ENCODE measurements at regions not wholly inside any gene's neighbourhood (a gene's known extent, or its start where the extent isn't known, plus 50 kb on each side); places are given as distances from the start of the nearest gene placed in this dataset.
"Not testable (repeated sequence)": the region's sequence is repeated elsewhere in the genome, so short reads cannot be mapped to it uniquely, and the experiment has no call there.

DNA sequence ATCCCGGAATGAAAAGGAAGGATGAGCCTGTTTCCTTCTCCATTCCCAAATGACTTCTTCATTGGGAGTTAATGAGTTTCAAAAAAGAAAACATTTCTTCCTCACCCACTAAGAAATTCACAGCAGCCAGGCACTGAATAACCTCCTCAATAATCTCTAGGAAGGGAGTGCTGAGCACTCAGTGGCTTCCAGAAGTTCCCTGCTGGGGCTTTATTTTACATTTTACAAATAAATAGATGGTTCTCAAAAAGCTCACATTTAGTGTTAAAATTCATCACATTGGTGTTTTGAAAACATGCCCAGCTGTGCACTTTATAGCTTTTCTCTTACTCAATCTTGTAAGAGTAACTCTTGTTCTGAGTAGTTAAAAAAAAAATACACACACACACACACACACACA, 148.9 kb upstream of the PFKP start:
- no peak for DNase-seq

DNA sequence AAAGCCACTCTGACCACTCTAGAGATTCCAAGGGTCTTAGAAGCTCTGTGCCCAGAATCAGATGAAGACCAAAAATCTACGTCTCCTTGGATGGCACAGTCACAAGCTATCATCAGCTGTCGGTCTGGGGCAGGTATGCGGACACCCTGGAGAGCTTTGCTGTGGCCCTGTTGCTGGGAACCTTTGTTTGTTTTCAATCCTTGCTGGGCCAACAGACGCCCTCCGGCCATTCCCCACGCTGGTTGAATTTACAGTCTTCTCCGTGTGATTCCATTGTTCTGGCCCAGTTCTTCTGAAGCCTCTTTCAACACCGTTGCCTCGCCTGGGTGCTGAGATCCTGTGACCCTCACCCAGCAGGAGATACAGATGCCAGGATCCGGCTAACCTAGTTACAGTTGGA, 149.4 kb upstream of the PFKP start:
- DNase-seq: no peak

DNA sequence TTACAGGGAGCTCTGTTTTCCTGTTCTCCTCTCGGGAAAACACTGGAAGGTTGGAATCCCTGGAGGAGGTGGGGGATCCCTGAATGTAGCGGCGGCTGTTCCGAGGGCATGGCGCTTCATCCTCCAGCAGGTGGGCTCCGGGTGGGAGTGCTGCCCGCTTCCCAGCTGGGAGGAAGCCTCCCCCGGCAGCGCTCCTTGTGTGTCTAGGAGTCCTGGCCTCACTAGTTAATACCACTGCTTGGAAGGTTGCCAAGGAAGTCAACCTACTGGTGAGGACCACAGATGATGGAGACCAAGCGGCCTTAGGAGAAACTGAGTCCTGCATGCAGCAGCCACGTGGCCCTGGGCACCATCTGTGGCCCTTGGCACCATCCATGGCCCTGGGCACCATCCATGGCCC, 151.9 kb upstream of the PFKP start:
- DNase-seq: no peak

DNA sequence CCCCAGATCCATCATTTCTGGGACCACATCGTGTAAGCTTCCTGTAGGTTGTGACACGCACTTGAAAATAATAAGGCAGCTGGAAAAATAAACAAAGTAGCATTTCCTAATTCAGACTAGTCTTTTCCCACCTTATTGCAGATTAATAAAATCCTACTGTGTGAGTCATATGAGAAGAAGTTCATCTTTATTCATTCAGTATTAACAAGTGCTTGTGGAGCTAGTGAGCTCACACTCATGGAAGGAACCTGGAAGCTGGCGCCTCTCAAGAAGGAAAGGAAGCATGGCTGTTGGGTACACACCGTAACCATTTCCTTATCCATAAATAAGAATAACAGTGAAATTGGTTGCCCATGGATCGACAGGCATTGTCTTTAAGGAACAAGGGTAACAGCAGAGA, 152.6 kb upstream of the PFKP start:
- no peak for DNase-seq

DNA sequence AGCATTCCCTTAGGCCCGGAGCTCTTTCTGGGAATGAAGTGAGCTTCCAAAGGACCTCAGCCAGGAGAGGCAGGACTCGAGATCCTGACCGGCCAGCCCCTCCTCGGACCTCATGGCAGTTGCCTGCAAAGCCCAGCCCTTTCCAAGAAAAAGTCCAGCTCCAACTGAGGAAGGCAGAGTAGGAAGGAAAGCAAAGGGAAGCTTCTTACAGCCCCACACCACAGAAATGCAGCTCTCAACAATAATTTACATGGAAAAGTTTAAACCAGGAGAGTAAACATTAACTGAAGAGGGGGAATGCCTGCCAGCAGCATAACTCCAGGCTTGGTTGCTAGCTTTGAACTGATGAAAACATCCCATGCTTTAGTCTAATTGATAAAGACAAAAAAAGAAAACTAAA, 153.9 kb upstream of the PFKP start:
- DNase-seq: no peak

DNA sequence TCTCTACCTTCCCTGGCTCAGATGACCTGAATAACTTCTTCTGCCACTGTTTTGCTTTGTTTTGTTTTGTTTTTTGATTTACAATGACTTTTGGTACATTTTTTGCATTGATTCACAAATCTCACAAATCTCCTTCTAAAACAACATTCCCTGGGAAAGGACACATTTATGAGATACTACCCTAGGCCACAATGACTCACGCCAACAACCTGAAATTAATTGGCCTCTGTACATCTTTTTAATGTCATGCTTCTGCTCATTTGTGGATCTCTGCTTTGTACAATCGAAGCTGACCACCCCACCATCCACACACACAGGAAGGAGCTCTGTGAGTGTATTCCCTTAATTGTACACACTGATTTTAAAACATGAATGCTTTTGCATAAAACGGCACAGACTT, 156.7 kb upstream of the PFKP start:
- DNase-seq: no peak

DNA sequence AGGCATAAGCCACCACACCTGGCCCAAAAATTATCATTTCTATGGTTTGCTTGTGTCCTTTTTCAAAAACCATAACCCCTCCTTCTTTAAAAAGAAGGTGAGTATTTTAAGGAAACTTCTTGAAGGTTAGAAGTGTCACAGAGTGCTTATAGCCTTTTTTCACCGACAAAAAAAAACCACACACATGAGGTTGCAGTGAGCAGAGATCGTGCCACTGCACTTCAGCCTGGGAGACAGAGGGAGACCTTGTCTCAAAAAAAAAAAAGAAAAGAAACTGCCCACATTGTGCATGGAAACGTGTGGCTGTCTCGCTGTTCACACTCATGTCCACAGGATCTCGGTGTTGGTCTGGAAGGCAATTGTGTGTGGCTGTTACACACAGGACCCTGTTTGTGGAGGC, 157.4 kb upstream of the PFKP start:
- no peak for DNase-seq

DNA sequence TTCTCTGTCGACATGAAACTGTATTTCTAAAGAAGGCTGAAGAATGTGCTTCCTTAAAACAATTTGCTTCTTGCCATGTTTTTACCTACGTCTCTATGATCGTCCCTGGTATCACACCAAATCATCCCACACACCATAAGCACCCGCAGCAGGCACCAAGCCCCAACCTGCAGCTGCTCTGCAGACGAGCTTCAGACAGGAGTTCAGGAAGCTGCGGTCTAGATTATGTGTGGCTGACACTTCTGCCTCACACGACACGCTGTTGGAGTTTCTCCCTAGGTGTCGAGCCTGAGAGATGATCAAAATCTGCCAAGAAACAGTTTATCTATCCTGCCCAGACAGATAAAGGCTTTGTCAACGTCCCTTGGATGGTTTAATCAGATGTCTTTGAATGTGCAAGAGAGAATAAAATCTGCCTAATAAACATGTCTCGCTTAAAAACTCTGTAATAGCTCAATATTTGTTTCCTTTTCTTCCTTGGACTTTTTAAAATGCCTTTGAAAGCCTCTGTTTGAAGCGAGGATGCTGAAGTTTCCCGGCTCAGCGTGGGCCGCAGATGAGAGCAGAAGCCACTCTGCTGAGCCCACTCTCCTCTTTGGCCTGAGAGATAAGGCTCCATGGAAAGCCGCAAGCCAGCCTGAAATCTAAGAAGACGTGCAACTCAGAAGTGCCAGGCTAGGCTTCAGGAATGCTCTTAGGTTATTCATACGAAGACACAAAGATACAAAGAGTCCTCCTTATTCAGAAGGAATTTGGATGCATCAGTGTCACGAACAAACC, 158.3 kb upstream of the PFKP start:
- DNase-seq: no peak

DNA sequence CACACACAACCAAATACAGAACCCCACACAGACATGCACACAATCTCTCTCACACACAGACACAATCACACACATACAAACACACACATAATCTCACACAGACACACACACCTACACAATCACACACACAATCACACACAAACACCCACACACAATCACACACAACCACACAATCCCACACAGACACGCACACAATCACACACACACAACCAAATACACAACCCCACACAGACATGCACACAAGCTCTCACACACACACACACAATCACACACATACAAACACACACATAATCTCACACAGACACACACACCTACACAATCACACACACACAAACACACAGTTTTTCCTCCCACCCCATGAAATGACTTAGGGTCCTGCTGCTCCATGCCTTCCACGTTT, 160.4 kb upstream of the PFKP start:
- DNase-seq: no peak

DNA sequence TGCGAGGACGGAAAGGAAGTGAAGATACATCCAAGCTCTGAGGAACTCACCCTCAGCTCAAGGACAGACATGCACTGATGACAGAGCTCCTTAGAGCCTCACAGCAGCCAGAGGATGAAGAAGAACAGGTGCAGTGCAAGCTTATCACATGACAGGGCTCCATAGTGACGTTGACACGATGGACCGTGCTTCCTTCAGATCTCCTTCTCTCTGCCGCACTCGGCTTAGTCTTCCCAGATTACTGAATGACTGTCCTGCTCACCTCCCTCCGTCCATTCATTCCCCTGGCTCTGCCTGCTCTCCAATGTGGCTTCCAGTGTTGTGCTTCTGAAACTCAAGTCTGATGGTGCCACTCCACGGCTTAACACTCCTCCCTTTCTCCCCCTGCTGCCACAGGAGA, 161.5 kb upstream of the PFKP start:
- no peak for DNase-seq

DNA sequence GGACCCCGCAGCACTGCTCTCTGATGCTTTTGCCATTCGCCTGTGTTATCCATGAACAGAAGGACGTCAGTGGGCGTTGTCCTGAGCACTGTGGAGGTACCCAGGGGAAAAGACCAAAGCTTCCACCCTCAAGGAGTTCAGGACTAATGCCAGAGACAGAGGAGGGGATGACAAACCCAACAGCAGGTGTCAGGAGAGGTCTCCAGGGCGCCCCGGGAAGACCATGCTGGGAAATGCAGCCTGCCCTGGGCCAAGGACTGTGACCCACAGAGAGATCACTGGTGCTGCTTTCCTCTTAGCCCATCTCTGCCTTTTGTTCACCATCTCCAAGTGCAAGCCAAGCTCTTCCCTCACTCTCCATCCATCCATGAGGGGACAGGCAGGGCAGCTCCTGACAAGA, 166.8 kb upstream of the PFKP start:
- no peak for DNase-seq

DNA sequence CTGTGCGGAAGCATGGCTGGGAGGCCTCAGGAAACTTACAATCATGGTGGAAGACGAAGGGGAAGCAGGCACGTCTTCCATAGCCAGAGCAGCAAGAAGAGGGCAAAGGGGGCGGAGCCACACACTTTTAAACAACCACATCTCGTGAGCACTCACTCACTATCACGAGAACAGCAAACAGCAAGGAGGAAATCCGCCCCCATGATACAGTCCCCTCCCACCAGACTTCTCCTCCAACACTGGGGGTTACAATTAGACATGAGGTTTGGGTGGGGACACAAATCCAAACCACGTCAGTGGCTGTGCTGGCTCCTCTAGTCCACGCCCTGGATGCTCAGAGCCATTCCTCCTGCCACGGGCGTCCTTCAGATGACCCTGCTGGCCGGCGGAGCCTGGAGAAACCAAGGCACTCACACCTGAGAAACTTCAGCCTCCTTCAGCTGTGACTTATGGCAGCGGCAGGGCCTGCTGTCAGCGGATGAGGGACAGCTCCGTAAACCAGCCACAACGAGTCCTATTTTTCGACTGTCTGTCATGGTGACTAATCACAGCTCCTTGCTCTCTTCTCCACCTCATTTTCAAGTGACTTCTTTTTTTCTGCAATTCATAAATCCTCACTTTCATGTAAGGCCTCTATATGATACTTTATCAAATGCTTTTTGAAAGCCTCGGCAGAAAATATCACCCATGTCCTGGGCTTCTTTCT, 167.9 kb upstream of the PFKP start:
- DNase-seq: no peak

DNA sequence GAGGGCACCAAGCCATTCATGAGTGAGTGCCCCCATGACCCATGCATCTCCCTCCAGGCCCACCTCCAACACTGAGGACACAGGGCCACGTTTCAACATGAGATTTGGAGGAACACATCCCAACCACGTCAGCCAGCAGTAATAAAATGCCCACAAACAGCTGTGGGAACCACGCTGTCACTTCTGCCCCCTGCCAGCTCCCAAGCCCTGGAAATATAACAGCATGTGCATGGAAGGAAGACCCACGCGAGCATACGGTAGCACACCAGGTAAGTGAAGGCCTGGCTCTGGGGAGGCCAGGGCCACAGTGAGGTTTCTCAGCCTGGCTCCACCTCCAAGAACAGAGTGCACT, 168.9 kb upstream of the PFKP start:
- DNase-seq: no peak

DNA sequence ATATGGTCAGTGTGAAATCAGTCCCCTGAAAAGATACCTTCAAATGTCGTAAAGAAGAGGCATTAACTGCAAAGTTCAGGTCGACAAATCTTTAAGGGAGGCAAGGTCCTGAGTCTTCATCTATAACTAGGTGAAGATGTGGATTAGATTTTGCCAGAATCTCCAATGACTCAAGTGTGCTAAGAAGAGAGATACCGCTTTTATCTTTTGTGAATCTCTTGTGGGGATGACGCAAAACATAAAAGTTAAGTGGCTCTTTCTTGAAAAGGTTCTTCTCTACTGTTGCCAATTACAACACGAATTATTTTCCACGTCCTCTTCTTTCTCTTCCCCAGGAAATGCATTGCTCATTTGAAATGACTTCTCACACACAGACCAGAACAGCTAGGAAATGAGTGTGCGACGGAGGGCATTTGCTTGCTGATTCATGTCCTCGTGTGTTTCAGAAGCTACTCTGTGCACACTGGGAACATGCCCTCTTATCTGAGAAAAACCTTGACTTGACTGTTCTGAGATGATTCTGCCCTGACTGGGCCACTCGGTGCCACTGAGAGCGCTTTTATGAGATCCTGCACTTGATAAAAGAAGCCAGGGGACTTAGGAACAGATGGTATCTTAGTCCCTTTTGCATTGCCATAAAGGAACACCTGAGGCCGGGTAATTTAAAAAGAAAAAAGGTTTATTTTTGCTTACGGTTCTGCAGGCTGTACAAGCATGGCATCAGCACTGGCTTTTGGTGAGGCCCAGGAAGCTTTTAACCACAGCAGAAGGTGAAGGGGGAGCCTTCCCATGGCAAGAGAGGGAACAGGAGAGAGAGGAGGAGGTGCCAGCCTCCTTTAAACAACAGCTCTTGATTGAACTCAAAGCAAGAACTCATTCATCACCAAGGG, 169.5 kb upstream of the PFKP start:
- no peak for DNase-seq

DNA sequence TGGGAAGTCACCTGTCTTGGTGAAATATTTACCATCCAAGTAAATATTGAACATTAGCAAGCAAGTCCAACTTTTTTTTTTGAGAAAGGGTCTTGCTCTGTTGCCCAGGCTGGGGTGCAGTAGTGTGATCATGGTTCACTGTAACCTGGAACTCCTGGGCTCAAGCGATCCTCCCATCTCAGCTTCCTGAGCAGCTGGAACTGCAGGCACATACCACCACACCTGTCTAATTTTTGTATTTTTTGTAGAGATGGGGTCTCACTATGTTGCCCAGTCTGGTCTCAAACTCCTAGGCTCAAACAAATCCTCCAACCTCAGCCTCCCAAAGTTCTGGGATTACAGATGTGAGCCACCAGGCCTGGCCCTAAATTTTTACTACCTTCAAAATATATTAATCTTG, 171.0 kb upstream of the PFKP start:
- DNase-seq: not testable (repeated sequence)

DNA sequence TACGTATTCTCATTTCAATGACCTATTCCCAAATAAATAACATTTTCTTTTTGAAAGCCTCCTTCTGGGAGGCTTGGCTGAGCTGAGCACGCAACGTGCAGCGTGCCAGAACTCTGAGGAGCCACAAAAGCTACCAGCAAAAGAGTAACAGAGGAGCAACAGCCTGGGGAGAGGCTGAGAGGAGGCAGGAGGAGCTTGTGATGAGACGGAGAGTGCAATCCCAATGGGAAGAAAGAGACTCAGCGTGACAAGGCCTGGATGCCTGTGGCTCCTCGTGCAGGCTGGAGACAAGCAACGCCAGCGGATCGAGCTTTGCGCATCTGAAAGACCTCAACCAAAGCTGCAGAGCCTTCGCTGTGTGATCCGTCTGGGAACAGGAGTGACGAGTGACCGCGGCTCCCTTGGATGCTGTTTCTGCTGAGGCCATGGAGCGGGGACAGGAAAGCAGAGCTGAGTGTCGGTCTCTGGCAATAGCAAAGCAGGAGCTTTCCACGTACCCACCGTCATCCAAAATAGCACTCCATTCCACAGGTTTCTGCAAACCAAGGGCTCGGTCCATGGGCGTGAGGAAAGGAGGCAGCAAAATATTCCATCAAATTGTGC, 171.7 kb upstream of the PFKP start:
- no peak for DNase-seq

DNA sequence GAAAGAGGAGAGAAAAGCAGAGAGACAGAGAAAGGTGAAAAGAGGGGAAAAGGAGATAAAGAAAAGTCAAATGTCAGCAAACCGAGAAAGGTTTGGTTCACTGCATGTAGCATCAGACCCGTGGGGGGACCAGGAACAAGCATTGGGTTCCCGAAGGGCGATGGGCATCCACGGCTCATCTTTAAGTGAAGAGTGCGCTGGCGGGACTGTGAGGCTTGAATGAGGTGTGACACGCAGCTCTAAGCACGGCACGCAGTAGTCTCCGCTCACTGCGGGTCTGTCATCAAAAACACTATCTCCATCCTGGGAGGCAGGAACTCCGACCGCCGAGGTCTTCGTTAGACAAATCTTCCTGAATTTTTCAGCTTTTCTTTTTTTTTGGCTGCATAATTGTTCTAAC, 173.4 kb upstream of the PFKP start:
- DNase-seq: no peak

DNA sequence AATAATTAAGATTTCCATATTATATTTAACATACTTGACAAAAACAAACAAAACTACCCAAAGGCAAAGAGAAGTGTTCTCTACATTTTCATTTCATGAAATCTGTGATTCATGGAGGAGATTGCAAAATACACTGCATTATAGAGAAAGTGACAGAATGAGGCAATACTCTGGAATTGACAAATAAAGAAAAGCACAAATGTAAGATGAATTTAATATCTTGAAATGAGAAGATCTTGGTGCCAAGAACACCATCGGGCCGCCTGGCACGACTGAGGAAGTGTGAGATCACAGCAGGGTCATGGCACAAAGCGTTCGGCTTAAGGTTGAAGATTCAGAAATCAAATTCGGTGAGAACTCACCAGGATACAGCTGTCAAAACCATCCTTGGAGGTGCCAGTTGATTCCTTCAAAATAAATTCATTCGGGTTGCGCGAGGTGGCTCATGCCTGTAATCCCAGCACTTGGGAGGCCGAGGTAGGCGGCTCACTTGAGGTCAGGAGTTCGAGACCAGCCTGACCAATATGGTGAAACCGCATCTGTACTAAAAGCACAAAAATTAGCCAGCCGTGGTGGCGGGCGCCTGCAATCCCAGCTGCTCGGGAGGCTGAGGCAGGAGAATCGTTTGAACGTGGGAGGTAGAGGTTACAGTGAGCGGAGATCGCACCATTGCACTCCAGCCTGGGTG, 174.0 kb upstream of the PFKP start:
- no peak for DNase-seq

DNA sequence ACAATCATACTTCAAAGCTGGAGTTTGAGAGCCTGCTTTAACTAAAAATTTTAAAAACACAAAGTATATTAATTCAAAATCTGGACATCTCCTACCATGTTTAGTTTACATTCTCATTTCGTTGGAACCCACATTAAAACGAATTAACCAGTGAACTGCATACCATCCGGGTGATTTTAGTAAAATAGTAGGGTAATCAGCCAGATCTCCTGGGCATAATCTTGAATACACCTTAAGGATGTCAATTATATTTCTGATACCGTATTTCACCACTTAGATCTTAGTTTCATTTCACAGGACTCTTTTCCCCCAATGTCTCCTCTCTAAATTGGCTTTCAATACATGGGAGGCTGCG, 175.6 kb upstream of the PFKP start:
- no peak for DNase-seq

DNA sequence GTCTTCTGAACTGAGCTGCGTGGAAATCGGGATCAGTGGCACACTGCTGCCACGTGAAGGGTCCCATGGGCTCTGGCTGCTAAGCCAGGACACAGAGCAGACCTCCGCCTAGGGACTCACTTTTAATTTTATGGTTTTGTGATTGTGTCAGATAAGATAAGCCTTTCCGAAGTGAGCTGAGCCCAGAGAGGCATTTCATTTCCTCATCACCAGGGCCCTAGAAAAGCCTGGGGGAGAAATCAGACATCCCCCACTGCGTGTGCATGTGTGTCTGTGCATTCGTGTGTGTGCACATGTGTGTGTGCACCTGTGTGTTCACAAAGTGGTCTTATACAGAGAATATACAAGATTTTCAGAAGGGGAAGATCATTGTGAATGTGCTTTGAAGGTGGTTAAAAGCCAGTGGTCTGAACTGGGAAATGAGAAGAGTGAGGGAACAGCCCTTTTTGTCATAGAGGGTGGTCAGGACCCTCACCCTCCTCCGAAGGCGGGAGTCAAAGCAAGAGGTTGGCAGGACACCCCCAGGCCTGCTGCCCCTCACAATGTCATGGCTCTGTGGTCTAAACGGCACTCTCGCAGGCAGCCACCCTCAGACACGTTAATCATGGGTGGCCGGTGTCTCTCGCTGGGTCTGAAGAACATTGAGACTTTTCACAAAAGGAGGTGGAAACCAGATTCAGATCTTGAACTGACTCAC, 176.1 kb upstream of the PFKP start:
- no peak for DNase-seq

DNA sequence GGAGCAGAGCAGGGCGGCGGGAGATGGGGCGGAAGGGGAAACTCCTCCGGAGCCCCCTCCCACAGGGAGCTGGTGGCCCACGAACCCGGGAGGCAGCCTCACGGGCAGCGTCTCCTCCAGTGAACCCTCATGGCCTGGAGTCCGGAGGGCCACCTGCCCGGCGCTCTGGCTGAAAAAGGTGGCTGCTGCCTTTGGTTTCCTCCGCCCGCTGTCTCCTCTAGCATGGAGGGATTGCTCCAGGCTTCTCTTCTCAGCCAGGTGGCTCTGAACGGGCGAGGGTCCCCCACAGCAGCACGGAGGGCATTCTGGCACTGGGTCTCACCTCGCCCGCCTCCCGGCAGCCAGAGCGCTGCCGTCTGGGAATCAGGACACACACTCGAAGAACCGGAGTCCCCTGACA, 177.3 kb upstream of the PFKP start:
- no peak for DNase-seq

DNA sequence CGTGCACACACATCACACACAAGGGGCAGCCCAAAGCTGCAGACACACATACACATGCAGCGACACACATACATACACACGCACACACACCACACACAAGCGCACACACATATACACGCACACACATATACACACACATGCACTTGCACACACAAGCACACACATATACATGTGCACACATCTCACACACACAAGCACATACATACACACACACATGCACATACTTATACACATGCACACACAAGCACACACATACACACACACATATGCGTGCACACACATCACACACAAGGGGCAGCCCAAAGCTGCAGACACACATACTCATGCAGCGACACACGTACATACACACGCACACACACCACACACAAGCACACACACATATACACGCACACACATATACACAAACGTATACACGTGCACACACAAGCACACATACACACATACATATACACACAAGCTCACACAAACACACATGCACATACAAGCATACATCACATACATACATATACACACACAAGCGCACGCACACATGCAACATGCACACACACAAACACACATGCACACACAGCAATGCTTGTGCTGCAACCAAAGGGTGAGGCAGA, 178.8 kb upstream of the PFKP start:
- no peak for DNase-seq

All from NCI-H187 treated with DMSO at 0.1 percent for 48 hours (cell line).